NCI-H2196 (cell line): ENCODE measurements at regions not wholly inside any gene's neighbourhood (a gene's known extent, or its start where the extent isn't known, plus 50 kb on each side); places are given as distances from the start of the nearest gene placed in this dataset.

Experiments used
- DNase-seq: peaks from one replicate; lab custom pipeline; 2025; ENCODE audit not compliant: unreplicated experiment; lab: John Stamatoyannopoulos, UW

- DNase-seq: no peak
These were observed 59.3 kb upstream of the CD180 start for GRCh38 chr5:67255881-67256280.

- DNase-seq: no peak
These were observed 57.3 kb upstream of the CD180 start for GRCh38 chr5:67253911-67254310.

GRCh38 chr5:67249590-67249895 is 52.9 kb upstream of the CD180 start:
- no peak for DNase-seq

GRCh38 chr5:67248703-67249589 is 52.3 kb upstream of the CD180 start:
- DNase-seq: no peak

- no peak for DNase-seq
These were observed 50.1 kb upstream of the CD180 start for GRCh38 chr5:67246546-67247268.
